Parathyroid adenoma (tissue), 2 donors: ENCODE measurements at regions not wholly inside any gene's neighbourhood (a gene's known extent, or its start where the extent isn't known, plus 50 kb on each side); places are given as distances from the start of the nearest gene placed in this dataset.

Experiments used
- H2AFZ ChIP-seq: fragments of 300-600 bp; sonication (generic); one replicate; pipeline ENCODE4 v1.7.0; 2017; ENCODE audit warnings: antibody characterized with exemption, mild to moderate bottlenecking
- H3K27ac ChIP-seq: fragments of 300-600 bp; sonication (generic); one replicate; pipeline ENCODE4 v1.7.0; 2017
- H3K27me3 ChIP-seq: fragments of 300-600 bp; sonication (generic); one replicate; pipeline ENCODE4 v1.7.0; 2017; ENCODE audit warnings: low read length; ENCODE audit not compliant: control insufficient read depth, insufficient read depth
- H3K36me3 ChIP-seq: fragments of 300-600 bp; sonication (generic); one replicate; pipeline ENCODE4 v1.7.0; 2017; ENCODE audit warnings: low read length; ENCODE audit not compliant: control insufficient read depth, insufficient read depth
- H3K4me1 ChIP-seq: fragments of 300-600 bp; sonication (generic); one replicate; pipeline ENCODE4 v1.7.0; 2017; ENCODE audit warnings: control low read depth
- H3K4me2 ChIP-seq: fragments of 300-600 bp; sonication (generic); one replicate; pipeline ENCODE4 v1.7.0; 2017; ENCODE audit warnings: low read length
- H3K4me3 ChIP-seq: fragments of 300-600 bp; sonication (generic); one replicate; pipeline ENCODE4 v1.7.0; 2017; ENCODE audit warnings: low read depth, low read length
- H3K79me2 ChIP-seq: fragments of 300-600 bp; sonication (generic); one replicate; pipeline ENCODE4 v1.7.0; 2017; ENCODE audit warnings: control low read depth
- H3K9ac ChIP-seq: fragments of 300-600 bp; sonication (generic); one replicate; pipeline ENCODE4 v1.7.0; 2017; ENCODE audit warnings: mild to moderate bottlenecking
- H3K9me3 ChIP-seq: fragments of 300-600 bp; sonication (generic); one replicate; pipeline ENCODE4 v1.7.0; 2017; ENCODE audit warnings: low read length; ENCODE audit not compliant: control insufficient read depth
- TF ChIP-seq, protein P1 (sequence below): fragments of 300-600 bp; sonication (generic); IDR thresholded peaks from one replicate; pipeline ENCODE4 v1.7.0; 2017; ENCODE audit warnings: antibody characterized with exemption, mild to moderate bottlenecking
- donor health status: primary hyperparathyroidism.

DNA sequence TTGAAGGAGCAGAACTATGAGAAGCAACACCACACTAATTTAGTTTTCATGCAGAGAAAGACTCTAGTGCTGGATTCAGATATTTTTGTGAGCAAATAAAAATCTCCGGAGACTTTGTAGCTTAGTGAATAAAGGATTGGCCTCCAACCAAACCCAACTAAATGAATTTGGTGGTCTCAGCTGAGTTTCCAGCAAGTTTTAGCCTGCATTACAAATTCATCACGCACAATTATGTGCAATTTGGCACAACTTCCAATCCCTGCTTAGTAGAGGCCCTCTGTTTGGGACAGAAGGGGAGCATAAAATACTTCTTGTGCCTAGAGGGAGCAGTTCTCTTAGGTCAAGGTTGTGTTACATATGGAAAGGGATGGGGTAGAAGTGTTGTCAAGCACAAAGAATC lies 112.3 kb upstream of the ADAMTSL1 start:
- no peak overlapping the region for H3K27ac ChIP-seq
- H2AFZ ChIP-seq: no peak overlapping the region
- H3K4me2 ChIP-seq: no peak overlapping the region
- H3K4me3 ChIP-seq: no peak overlapping the region
- H3K9ac ChIP-seq: no peak overlapping the region
- TF ChIP-seq, protein P1, sequence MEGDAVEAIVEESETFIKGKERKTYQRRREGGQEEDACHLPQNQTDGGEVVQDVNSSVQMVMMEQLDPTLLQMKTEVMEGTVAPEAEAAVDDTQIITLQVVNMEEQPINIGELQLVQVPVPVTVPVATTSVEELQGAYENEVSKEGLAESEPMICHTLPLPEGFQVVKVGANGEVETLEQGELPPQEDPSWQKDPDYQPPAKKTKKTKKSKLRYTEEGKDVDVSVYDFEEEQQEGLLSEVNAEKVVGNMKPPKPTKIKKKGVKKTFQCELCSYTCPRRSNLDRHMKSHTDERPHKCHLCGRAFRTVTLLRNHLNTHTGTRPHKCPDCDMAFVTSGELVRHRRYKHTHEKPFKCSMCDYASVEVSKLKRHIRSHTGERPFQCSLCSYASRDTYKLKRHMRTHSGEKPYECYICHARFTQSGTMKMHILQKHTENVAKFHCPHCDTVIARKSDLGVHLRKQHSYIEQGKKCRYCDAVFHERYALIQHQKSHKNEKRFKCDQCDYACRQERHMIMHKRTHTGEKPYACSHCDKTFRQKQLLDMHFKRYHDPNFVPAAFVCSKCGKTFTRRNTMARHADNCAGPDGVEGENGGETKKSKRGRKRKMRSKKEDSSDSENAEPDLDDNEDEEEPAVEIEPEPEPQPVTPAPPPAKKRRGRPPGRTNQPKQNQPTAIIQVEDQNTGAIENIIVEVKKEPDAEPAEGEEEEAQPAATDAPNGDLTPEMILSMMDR: no peak
- H3K36me3 ChIP-seq: no peaks in the 10 kb centered on the region
- H3K4me1 ChIP-seq: peaks cover 3% of the 10 kb centered on the region
- no peaks in the 10 kb centered on the region for H3K9me3 ChIP-seq
- H3K79me2 ChIP-seq: no peaks in the 10 kb centered on the region
- no peaks in the 10 kb centered on the region for H3K27me3 ChIP-seq

DNA sequence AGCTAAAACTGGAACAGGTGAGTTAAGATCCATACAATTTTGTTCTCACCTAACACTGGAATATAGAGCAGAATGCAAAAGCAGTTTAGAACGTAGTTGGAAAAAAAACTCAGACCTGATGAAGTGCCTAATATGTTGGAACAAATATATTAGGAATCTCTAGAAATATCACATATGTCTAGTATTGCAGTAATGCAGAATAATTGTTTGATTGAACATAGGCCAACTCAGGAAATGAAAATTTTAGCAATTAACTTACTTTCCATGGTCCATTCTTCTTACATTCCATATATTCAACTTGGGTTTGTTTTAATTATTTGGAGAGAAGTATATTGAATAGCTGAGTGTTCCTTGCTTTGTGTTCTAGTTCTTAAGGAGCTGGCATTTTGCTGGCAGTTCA lies 111.8 kb upstream of the ADAMTSL1 start:
- peaks cover 3% of the 10 kb centered on the region for H3K4me1 ChIP-seq
- H3K4me2 ChIP-seq: no peak overlapping the region
- H3K79me2 ChIP-seq: no peaks in the 10 kb centered on the region
- no peak overlapping the region for H3K4me3 ChIP-seq
- H3K36me3 ChIP-seq: no peaks in the 10 kb centered on the region
- H3K27ac ChIP-seq: no peak overlapping the region
- H3K27me3 ChIP-seq: no peaks in the 10 kb centered on the region
- H3K9me3 ChIP-seq: no peaks in the 10 kb centered on the region
- H3K9ac ChIP-seq: no peak overlapping the region
- TF ChIP-seq, protein P1: no peak
- H2AFZ ChIP-seq: no peak overlapping the region

DNA sequence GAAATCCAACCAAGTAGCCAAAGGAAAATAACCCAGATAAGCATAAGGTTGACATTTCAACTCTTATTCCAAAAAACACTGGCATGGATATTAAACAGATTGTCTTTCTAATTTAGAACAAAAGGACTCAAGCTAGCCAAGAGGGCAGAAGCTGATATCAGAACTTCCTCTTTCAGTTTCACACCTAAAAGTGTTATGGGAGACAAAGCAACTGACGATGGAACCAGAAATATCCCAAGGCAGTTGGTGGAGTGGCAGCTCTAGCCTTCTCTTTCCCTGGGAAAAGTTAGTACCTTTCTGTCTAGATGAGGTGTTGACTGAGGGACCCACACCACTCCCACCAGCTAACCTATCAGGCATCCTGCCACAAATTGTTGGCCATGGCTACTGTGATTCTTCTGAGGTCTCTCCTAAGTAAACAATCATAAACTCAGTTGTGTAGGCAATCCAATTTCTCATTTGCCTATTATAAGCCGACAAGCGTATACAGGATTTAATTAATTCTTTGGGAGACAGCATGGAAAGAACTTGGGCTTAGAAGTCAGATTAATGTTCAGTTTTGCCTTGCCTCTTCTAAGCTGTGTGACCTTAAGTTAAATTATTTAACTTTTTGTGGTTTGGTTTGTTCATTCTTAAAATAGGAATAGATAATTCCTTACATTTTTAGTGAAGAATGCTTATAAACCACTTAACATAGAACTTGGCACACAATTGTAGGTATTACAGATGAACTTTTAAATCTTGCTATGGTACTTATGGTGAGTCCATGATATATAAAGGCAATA lies 110.9 kb upstream of the ADAMTSL1 start:
- Histone ChIP-seq H3K27ac (no peak overlapping the region), H3K4me1 (peaks cover 3% of the 10 kb centered on the region), H2AFZ (no peak overlapping the region), H3K36me3 (no peaks in the 10 kb centered on the region), H3K9me3 (no peaks in the 10 kb centered on the region), H3K4me3 (no peak overlapping the region), H3K9ac (no peak overlapping the region), H3K27me3 (no peaks in the 10 kb centered on the region), H3K79me2 (no peaks in the 10 kb centered on the region), H3K4me2 (no peak overlapping the region)
- TF ChIP-seq, protein P1: no peak

DNA sequence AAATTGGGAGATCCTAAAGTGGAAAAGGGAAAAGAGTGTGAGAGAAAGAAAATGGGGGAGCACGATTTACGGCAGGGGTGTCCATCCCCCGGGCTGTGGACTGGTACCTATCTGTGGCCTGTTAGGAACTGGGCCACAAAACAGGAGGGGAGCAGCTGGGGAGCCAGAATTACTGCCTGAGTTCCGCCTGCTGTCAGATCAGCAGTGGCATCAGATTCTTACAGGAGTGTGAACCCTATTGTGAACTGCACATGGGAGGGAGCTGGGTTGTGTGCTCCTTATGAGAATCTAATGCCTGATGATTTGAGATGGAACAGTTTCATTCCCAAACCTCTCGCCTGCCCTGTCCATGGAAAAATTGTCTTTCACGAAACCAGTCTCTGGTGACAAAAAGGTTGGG lies 108.3 kb upstream of the ADAMTSL1 start:
- H3K36me3 ChIP-seq: no peaks in the 10 kb centered on the region
- no peak overlapping the region for H3K4me3 ChIP-seq
- H3K9ac ChIP-seq: no peak overlapping the region
- TF ChIP-seq, protein P1: no peak
- H3K79me2 ChIP-seq: no peaks in the 10 kb centered on the region
- no peaks in the 10 kb centered on the region for H3K4me1 ChIP-seq
- H3K27ac ChIP-seq: no peak overlapping the region
- no peak overlapping the region for H2AFZ ChIP-seq
- no peaks in the 10 kb centered on the region for H3K9me3 ChIP-seq
- no peaks in the 10 kb centered on the region for H3K27me3 ChIP-seq
- H3K4me2 ChIP-seq: no peak overlapping the region

DNA sequence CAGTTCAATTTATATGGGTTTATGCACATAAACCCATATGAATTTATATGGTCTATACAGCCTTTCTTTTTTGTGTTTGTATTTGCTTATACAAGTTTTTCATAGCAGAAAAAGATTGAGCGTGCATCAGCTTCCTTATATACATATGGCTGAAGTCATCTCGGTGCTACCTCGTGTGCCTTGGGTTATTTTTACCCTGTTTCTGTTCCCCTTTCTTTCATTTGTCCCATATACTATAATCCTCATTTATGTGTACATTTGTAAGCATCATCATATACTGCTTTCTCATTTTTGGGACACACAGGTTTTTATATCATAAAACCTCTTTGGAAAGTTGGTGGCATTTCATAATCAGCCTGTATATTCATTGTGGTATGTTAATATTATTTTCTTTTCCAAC lies 107.8 kb upstream of the ADAMTSL1 start:
- Histone ChIP-seq H3K4me1 (no peaks in the 10 kb centered on the region), H3K9me3 (no peaks in the 10 kb centered on the region), H3K4me2 (no peak overlapping the region), H3K79me2 (no peaks in the 10 kb centered on the region), H3K9ac (no peak overlapping the region), H3K4me3 (no peak overlapping the region), H3K27ac (no peak overlapping the region), H3K27me3 (no peaks in the 10 kb centered on the region), H3K36me3 (no peaks in the 10 kb centered on the region), H2AFZ (no peak overlapping the region)
- TF ChIP-seq, protein P1: no peak
